ENCODE measurements at regions not wholly inside any gene's neighbourhood (a gene's known extent, or its start where the extent isn't known, plus 50 kb on each side); places are given as distances from the start of the nearest gene placed in this dataset.

DNA sequence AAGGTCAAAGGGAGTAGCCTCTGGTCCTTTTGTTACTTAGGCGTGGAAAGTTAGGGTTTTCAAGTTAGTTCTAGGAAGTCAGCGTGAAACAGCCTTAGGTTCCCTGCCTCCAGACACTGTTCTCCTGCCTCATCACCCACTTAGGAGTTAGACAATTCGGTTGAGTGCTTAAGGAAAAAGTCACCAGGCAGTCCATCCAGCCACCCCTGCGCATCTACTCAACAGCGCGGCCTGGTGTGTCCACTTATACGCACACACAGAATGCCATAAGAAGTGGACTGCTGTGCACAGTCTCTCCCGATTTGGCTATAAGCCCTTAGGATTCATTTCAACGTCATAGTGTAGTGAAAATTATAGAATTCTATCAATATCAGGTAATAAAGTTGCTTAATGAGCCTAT lies 470.8 kb upstream of the TNP1 start:
- Histone ChIP-seq H3K27me3 (ENCODE audit: insufficient read depth in 3 of 3, low read length in 2 of 3) (no peaks in the 10 kb centered on the region), H3K4me3 (no peak overlapping the region), H3K4me1 (peaks cover 20% of the 10 kb centered on the region), H3K9me3 (no peaks in the 10 kb centered on the region), H3K36me3 (ENCODE audit: insufficient read depth in 1 of 2, low read depth in 1 of 2) (no peaks in the 10 kb centered on the region), H3K27ac (no peak overlapping the region)
- TF ChIP-seq, protein P1, sequence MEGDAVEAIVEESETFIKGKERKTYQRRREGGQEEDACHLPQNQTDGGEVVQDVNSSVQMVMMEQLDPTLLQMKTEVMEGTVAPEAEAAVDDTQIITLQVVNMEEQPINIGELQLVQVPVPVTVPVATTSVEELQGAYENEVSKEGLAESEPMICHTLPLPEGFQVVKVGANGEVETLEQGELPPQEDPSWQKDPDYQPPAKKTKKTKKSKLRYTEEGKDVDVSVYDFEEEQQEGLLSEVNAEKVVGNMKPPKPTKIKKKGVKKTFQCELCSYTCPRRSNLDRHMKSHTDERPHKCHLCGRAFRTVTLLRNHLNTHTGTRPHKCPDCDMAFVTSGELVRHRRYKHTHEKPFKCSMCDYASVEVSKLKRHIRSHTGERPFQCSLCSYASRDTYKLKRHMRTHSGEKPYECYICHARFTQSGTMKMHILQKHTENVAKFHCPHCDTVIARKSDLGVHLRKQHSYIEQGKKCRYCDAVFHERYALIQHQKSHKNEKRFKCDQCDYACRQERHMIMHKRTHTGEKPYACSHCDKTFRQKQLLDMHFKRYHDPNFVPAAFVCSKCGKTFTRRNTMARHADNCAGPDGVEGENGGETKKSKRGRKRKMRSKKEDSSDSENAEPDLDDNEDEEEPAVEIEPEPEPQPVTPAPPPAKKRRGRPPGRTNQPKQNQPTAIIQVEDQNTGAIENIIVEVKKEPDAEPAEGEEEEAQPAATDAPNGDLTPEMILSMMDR (IDR thresholded peaks at IDR 0.05): no peak
- intact Hi-C loops (cut with DNase I): no loop called here
- 92 to 95% (median 95%) methylated on average over 9 of the region's 9 CpGs for WGBS, 3 donors
- DNase-seq: no peak
- ATAC-seq: no peak

DNA sequence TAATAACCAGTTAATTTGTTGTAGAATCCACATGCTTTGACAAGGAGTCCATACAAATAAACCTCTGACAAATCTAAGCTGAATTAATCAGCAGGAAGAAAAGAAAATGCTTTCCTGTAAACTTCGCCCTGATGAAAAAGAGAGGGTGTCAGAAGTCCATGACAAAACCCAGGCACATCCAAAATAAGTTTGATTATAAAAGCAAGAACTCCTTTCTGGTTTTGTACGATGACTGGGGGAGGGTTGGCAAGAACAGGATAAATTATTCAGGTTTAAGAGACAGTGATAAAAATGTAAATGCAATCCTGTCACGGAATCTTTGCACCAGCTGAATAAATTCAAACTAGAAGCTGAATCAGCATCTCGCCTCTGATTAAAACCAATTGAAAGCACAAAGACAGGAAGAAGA lies 469.2 kb upstream of the TNP1 start:
- Histone ChIP-seq H3K9me3 (no peaks in the 10 kb centered on the region), H3K4me1 (peaks cover 27% of the 10 kb centered on the region), H3K27me3 (ENCODE audit: insufficient read depth in 3 of 3, low read length in 2 of 3) (no peaks in the 10 kb centered on the region), H3K27ac (no peak overlapping the region), H3K36me3 (ENCODE audit: insufficient read depth in 1 of 2, low read depth in 1 of 2) (no peaks in the 10 kb centered on the region), H3K4me3 (no peak overlapping the region)
- ATAC-seq (no peak), DNase-seq (no peak)
- TF ChIP-seq, protein P1 (IDR thresholded peaks at IDR 0.05): no peak
- 74 to 85% (median 76%) methylated on average over 4 of the region's 4 CpGs for WGBS, 3 donors
- intact Hi-C loops (cut with DNase I): no loop called here

DNA sequence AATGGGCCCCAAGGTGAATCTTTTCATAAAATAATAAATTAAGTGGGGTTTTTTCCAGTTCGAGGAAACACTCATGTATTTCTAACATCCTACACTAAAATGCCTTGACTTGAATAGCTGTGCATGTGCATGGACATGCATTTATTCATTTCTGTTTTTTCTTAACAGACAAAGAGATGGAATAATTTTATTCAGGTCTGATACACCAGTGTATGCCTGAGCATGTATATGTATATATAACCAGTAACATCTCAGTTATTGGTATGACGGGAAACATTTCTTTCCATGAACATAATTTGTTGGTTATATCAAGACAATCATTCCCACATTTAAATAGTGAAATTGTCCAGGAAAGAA lies 468.7 kb upstream of the TNP1 start:
- DNase-seq (no peak), ATAC-seq (no peak)
- TF ChIP-seq, protein P1 (IDR thresholded peaks at IDR 0.05): no peak
- Histone ChIP-seq H3K4me1 (peaks cover 27% of the 10 kb centered on the region), H3K9me3 (no peaks in the 10 kb centered on the region), H3K36me3 (ENCODE audit: insufficient read depth in 1 of 2, low read depth in 1 of 2) (no peaks in the 10 kb centered on the region), H3K4me3 (no peak overlapping the region), H3K27ac (no peak overlapping the region), H3K27me3 (ENCODE audit: insufficient read depth in 3 of 3, low read length in 2 of 3) (no peaks in the 10 kb centered on the region)
- 82 to 90% (median 82%) methylated on average over 2 of the region's 2 CpGs for WGBS, 3 donors
- intact Hi-C loops (cut with DNase I): no loop called here

DNA sequence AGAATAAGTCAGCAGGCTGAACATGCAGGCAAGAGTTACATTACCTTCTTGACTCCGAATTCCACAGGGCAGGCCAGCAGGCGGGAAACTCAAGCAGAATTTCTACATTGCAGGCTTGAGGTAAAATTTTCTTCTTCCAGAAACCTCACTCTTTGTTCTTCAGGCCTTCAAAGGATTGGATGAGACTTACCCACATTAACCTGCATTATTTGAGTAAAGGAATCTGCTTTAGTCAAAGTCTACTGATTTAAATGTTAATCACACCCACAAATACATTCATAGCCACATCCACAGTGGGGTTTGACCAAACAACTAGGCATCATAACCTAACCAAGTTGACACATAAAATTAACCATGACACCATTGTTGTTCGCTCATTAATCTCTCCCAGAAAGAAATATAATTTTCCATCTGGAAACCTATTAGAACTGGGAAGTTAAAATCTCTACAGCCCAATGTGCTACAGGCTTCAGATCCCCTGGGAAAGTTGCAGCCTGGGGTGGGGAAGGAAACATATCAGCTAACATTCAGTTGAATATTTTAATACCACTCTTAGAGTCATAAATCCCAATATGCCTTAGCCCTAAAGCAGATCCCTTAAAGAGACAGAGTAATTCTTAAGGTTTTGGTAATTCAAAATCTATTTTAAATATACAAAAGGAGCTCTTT lies 468.2 kb upstream of the TNP1 start:
- Histone ChIP-seq H3K27ac (no peak overlapping the region), H3K4me3 (no peak overlapping the region), H3K9me3 (no peaks in the 10 kb centered on the region), H3K4me1 (peaks cover 27% of the 10 kb centered on the region), H3K27me3 (ENCODE audit: insufficient read depth in 3 of 3, low read length in 2 of 3) (no peaks in the 10 kb centered on the region), H3K36me3 (ENCODE audit: insufficient read depth in 1 of 2, low read depth in 1 of 2) (no peaks in the 10 kb centered on the region)
- TF ChIP-seq, protein P1 (IDR thresholded peaks at IDR 0.05): no peak
- ATAC-seq: no peak
- intact Hi-C loops (cut with DNase I): no loop called here
- DNase-seq: no peak
- 62 to 85% (median 65%) methylated on average over 3 of the region's 3 CpGs for WGBS, 3 donors

Data from psoas muscle (tissue), 7 donors.